ENCODE measurements at regions not wholly inside any gene's neighbourhood (a gene's known extent, or its start where the extent isn't known, plus 50 kb on each side); places are given as distances from the start of the nearest gene placed in this dataset.
A peak's percentile ranks its signal among the peaks of the same experiment; 100 is the strongest.
"Not testable (repeated sequence)": the region's sequence is repeated elsewhere in the genome, so short reads cannot be mapped to it uniquely, and the experiment has no call there.

- DNase-seq = peak; percentile 43
Observed at GRCh38 chr16:88188171-88188895, 194.4 kb upstream of the ZNF469 start.

DNA sequence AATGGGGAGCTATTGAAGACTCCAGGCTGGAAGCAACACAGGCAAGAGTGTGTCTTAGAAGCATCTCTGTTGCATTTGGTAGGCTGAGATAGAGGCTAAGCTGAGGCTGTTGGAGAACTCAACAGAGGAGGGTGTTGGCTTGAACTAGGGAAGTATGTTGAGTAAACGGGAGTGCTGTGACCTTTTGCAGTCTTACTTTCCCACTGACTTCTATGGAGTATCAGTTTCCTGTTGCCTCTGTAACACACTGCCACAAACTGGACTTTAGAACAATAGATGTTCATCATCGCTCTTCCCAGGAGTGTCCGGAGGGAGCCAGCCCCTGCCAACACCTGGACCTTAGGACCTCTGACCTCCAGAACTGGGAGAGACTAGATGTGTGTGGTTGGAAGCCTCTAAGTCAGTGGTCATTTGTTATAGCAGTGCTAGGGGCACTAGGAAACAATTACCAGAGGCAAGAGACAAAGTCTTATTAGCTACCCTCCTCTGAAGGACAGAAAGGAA is 192.1 kb upstream of the ZNF469 start:
- DNase-seq = peak; percentile 15

- peak; percentile 13 for DNase-seq
Observed at GRCh38 chr16:88191168-88191567, 191.6 kb upstream of the ZNF469 start.

- peak; percentile 22 for DNase-seq
Observed at GRCh38 chr16:88192601-88193000, 190.2 kb upstream of the ZNF469 start.

- peak; percentile 60 for DNase-seq
Observed at GRCh38 chr16:88193706-88194396, 188.9 kb upstream of the ZNF469 start.

GRCh38 chr16:88194397-88195268 is 188.1 kb upstream of the ZNF469 start:
- DNase-seq = no peak

- no peak for DNase-seq
Observed at GRCh38 chr16:88195269-88195705, 187.5 kb upstream of the ZNF469 start.

DNA sequence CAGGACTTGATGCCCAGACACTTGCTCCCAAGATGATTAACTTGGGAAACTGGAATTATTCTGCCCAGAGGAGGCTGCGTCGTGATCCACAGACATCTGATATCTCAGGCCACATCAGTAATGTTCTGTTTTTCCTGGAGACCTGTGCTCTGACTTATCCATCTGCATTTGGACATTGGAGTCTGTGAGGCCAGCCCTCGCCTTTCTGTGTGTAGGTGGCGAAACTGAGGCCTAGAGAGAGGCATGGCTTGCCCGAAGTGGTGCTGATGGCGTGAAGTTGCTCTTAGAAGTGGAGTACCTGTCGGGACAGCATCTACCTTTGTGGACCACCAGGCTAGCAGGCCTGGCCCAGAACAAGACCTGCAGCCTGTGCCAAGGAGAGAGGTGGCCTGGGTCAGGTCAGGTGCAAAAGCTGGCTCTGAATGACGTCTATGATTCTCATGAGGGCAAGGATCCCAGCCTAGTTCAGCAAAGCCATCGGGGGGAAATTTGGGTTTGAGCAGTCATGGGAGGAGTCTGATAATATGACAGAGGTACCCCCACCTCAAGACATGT is 186.8 kb upstream of the ZNF469 start:
- no peak for DNase-seq

DNA sequence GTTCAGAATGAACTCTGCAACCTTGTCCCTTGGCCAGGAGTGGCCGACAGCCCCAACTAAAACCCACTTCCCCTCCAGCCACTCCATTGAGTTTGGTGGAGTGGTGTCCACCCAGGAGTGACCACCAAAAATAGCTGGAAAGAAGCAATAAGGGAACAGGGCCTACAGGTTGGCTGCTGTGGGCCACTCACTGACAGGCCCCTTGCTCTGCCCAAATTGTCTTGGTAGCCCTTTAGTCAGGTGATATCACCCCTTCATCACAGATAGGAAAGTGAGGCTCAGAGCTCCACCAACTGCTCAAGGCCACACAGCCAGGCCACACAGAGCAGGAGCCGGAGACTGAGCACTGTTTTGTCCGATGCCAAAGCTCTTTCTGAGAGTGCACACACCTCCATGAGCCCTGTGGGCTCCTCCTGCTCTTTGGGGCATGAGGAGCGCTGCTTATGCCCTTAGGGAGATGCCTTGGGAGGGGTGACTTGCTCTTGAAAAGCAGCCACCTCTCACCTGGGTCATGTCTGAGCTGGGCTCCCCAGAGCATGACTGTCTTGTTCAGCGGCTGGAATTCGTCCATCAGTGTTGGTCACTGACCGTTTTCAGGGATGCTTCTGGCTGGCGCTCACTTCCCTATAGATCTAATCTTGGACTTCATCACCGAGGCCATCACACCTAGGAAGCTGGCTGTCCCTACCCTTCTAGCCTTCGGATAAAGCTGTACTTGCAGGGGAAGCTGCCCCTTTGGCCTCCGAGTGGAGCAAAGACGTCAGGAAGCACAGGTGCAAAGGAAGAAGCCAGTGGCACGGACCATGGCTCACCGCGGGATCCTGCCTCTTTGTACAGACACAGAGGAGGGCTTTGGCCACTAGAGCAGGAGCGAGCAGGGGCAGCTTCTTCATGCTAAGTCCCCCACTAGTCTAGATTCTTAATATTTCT is 186.0 kb upstream of the ZNF469 start:
- DNase-seq = no peak

DNA sequence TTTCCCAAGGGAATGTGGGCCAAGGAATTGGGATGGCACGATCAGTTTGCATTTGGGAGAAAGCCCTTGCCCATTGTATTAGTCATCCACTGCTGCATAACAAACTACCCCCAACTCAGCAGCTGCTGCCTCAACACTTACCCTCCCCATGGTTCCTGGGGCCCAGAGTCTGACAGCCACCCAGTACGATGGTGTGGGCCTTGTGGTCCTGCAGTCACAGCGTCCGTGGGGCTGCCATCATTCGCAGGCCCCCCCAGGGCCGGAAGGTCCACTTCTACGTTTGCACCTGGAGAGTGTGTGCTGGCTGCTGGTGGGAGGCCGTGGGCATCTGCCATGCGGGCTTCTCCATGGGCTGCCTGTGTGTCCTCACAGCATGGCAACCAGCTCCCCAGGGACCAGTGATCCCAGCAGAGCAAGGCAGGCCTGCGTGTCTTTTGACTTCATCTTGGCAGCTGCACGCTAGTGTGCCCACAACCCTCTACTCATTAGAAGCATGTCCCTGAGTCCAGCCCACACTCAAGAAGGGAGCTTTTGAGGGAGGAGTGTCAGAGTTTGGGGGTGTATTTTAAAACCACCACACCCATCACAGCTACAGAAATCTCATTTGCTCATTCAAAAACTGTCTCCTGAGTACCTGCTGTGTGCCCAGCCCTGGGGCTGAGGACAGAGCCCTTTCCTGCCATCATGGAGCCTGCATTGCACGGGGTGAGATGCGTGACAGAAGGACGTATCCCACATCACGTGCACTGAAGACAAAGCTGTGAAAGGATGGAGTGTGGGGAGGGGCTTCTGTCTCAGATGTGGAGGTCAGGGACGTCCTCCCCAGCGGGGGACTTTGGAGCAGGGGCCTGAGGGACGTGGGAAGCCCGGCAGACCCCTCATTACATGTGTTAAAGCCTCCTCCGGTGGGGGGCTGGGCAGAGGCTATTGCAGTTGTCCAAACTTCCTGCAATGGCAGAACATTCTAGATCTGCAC is 185.0 kb upstream of the ZNF469 start:
- DNase-seq = no peak

DNA sequence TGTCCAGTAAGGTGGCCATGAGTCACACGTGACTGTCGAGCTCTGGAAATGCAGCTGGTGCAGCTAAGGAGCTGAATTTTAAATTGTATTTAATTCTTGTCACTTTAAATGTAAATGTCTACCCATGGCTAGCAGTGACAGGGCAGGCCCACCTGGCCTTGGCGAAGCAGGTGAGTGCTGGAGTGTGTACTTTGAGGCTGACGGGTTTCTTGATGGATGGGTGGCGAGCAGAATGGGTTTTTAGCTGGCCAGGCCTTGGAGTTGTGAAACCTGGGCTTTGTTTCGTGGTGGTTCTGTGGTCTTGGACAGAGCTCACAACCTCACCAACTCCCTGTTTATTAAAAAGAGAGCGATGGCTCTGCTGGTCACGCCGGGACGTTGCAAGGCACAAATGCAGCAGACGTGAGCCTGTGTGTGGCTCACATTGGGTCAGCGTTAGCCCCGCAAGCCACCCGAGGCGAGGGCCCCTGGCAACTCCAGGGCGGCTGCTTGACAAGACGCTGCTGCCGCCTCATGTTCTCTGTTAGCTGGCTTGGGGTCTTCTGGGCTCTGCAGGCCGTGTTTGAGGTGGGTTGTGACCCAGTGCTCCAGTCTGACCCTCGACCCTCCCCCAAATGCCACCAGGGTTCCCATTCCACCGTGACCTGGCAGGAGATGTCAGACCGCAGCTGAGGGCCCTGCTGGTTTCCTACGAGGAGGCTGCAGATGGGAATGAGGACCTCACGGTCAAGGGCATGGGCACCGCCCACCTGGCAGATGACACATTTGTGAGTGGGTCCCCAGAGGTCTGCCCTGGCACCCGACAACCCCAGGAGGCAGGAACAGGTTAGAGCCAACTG is 184.1 kb upstream of the ZNF469 start:
- DNase-seq = not testable (repeated sequence)

- DNase-seq = peak; percentile 28
Observed at GRCh38 chr16:88199296-88200153, 183.2 kb upstream of the ZNF469 start.

DNA sequence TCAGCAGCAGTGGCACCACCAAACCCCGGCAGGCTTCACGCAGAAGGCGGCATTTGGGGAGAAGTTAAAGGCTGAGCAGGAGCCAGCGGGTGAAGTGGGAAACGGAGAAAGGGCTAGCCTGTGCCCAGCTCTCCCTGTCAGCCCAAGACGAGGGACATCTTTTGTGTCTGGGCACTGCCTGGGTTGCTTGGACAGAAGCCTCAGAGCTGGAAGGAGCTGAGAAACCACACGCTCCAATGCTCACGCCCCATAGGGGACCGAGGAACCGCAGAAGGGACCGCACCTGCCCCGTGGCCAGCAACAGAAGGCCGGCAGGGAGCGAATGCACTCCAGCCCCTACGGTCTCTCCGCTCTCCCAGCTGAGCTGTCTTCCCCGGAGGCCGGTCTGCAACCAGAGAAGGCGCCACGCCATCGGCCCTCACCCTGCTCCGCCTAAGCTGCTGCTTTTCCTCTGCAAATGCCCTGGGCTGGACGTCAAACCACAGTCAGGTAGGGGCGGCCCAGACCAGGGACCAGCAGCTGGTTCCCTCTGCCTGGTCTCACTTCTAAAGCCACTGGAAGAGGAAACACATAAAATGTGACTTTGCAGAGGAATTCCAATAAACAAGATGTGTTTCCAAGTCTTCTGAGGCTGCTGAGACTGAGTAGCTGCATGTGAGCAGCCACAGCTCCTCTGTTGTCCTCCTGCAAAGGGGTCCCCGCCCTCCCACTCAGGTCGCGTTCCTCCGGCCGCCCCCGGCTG is 182.4 kb upstream of the ZNF469 start:
- peak; percentile 30 for DNase-seq

DNA sequence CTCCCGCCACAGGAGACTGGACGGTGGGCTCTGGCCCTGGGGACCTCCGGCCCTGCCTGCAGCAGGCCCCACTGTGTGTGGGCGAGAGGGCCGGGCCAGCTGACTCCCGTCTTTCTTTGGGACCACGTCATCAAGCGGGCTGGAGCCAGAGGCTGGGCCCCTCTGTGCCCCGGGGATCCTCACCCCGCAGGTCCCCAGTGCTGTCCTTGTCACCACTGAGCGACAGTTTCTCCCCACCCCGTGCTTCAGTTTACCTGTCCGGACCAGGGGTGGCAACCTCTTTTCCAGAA is 181.9 kb upstream of the ZNF469 start:
- DNase-seq = peak; percentile 22

- peak; percentile 26 for DNase-seq
Observed at GRCh38 chr16:88201611-88202010, 181.1 kb upstream of the ZNF469 start.

DNA sequence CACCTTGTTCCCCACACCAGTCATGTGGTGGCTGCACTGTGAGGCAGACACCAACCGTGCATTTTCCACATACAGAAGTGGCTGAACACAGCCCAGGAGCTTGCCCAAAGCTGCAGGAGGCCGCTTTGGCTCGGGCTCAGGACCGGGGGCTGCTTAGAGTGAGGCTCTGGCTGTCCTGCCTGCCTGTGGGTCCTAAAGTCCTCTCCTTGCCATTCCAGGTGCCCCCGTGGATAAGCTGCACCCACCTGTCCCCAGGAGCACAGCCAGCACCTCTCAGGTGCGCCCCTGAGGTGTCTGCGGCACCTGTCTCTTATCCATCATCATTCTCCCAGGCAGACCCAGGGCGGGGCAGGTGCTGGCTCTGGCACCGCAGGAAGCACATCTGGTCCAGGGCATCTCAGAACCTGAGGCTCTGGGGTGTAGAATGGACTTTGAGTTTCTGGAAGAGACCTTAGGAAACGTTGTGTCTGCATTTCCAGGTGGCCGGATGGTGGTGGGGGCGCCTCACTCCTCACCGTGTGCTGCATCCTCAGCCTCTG is 180.5 kb upstream of the ZNF469 start:
- peak; percentile 8 for DNase-seq

GRCh38 chr16:88202856-88203681 is 179.7 kb upstream of the ZNF469 start:
- DNase-seq = peak; percentile 37

Measured in activated CD8-positive, alpha-beta memory T cell treated with anti-CD3 and anti-CD28 coated beads, Interleukin-2, amount 50 U/mL, for 48 hours (primary cell).